ENCODE measurements at regions not wholly inside any gene's neighbourhood (a gene's known extent, or its start where the extent isn't known, plus 50 kb on each side); places are given as distances from the start of the nearest gene placed in this dataset.

- H3K79me2 ChIP-seq (ENCODE audit: control insufficient read depth, insufficient read depth, low read length), result no peaks in the 10 kb centered on the region
- in situ Hi-C loops (cut with MboI), result no loop called here
- H2AFZ ChIP-seq (ENCODE audit: control insufficient read depth, low read depth, low read length), result no peak overlapping the region
- no peaks in the 10 kb centered on the region for H3K36me3 ChIP-seq (ENCODE audit: control insufficient read depth in 2 of 2, insufficient read depth in 2 of 2, low read length in 1 of 2)
- no peak overlapping the region for H3K4me2 ChIP-seq (ENCODE audit: control insufficient read depth, insufficient read depth)
- H4K20me1 ChIP-seq (ENCODE audit: control insufficient read depth, insufficient read depth), result no peaks in the 10 kb centered on the region
- 20% methylated on average over 1 of the region's 1 CpG for WGBS (ENCODE audit: insufficient coverage, insufficient replicate concordance, low lambda C conversion rate, missing lambda C conversion rate)
- DNase-seq (ENCODE audit: low read depth, low spot score) (no peak), FAIRE-seq (no peak), ATAC-seq (no peak)
- SMC1A ChIA-PET (ENCODE audit: uncharacterized antibody, unreplicated experiment), result no interaction called here
- no peaks in the 10 kb centered on the region for H3K9me3 ChIP-seq (replicated peaks; ENCODE audit: control insufficient read depth, insufficient read depth, low read length)
- no peak overlapping the region for H3K27ac ChIP-seq (ENCODE audit: control insufficient read depth, insufficient read depth)
- POLR2A ChIA-PET, result no interaction called here
- no peaks in the 10 kb centered on the region for H3K27me3 ChIP-seq (replicated peaks in 1 of 2; ENCODE audit: control insufficient read depth in 2 of 2, insufficient read depth in 2 of 2, low read length in 1 of 2)
- intact Hi-C loops (cut with micrococcal nuclease; ENCODE audit: unreplicated experiment), result loop anchor here (10.0 kb wide), 1 partner anchor 275 kb away; no protein-coding TSS in a partner anchor
- RAD21 ChIA-PET (ENCODE audit: unreplicated experiment), result no interaction called here
- H3K9ac ChIP-seq (ENCODE audit: control insufficient read depth, insufficient read depth, low read length), result no peak overlapping the region
- no peaks in the 10 kb centered on the region for H3K4me1 ChIP-seq (ENCODE audit: control insufficient read depth, insufficient read depth, low read length)
- no TSS peak for BruUV-seq (replicated peaks)
- CTCF ChIA-PET, result no interaction called here
- no peak overlapping the region for H3K4me3 ChIP-seq
- TF ChIP-seq RBBP5 (conservative IDR thresholded peaks at IDR 0.05) (no peak), FOXK2 (IDR thresholded peaks at IDR 0.05) (no peak), TBL1XR1 (IDR thresholded peaks at IDR 0.05; ENCODE audit: low read depth, low read length) (no peak), NFYA (IDR thresholded peaks at IDR 0.05; ENCODE audit: borderline replicate concordance, low read depth, low read length) (no peak), EGR1 (IDR thresholded peaks at IDR 0.05; ENCODE audit: borderline replicate concordance in 1 of 2, low read depth in 2 of 2, low read length in 2 of 2) (no peak), ATF3 (IDR thresholded peaks at IDR 0.05; ENCODE audit: borderline replicate concordance, extremely low read depth, low read depth, low read length) (no peak), ZNF24 (IDR thresholded peaks at IDR 0.05) (no peak), E2F4 (IDR thresholded peaks at IDR 0.05; ENCODE audit: low read depth, low read length) (no peak), NKRF (conservative IDR thresholded peaks at IDR 0.05) (no peak), STAT3 (IDR thresholded peaks at IDR 0.05; ENCODE audit: low read depth, low read length) (no peak), POLR2AphosphoS2 (IDR thresholded peaks at IDR 0.05; ENCODE audit: low read depth, low read length) (no peak), RCOR1 (conservative IDR thresholded peaks at IDR 0.05; ENCODE audit: low read depth, low read length) (no peak), USF1 (IDR thresholded peaks at IDR 0.05; ENCODE audit: borderline replicate concordance, extremely low read length, insufficient read depth, low read depth, low read length) (no peak), MYB (IDR thresholded peaks at IDR 0.05; ENCODE audit: borderline replicate concordance, low read depth, low read length) (no peak), ZNF207 (IDR thresholded peaks at IDR 0.05; ENCODE audit: borderline replicate concordance) (no peak), HCFC1 (IDR thresholded peaks at IDR 0.05; ENCODE audit: low read length) (no peak), RELB (IDR thresholded peaks at IDR 0.05; ENCODE audit: low read depth) (no peak)
Observed at GRCh38 chr3:152969557-152970300, 134.8 kb downstream of the P2RY1 start.

All from GM12878 (cell line).